Large intestine (tissue), 3 donors: ENCODE measurements at regions not wholly inside any gene's neighbourhood (a gene's known extent, or its start where the extent isn't known, plus 50 kb on each side); places are given as distances from the start of the nearest gene placed in this dataset.
"Not testable (repeated sequence)": the region's sequence is repeated elsewhere in the genome, so short reads cannot be mapped to it uniquely, and the experiment has no call there.

Experiments
- DNase-seq, 2 donors: peaks; one replicate each; pipeline versions ENCODE4 v3.0.0 to v3.0.0-alpha.2; 2013
- H3K27ac ChIP-seq: one replicate; pipeline ENCODE4 v1.5.1; 2013; ENCODE audit warnings: low read length
- H3K27me3 ChIP-seq: 2 replicates; pipeline ENCODE4 v1.6.1; 2013; ENCODE audit warnings: low read length; ENCODE audit not compliant: control insufficient read depth, insufficient read depth
- H3K36me3 ChIP-seq: 2 replicates; pipeline ENCODE4 v1.6.1; 2013; ENCODE audit warnings: low read length; ENCODE audit not compliant: control insufficient read depth, insufficient read depth
- H3K4me1 ChIP-seq: one replicate; pipeline ENCODE4 v1.6.1; 2013; ENCODE audit warnings: low read length; ENCODE audit not compliant: control insufficient read depth, insufficient read depth
- H3K4me3 ChIP-seq: one replicate; pipeline ENCODE4 v1.5.1; 2013; ENCODE audit warnings: low read length
- H3K9me3 ChIP-seq: one replicate; pipeline ENCODE4 v1.6.1; 2013; ENCODE audit warnings: mild to moderate bottlenecking, low read depth, low read length, moderate library complexity; ENCODE audit not compliant: control insufficient read depth
- WGBS: methylation state at CpG from one replicate; pipeline ENCODE4 v1.1.5; 2013; ENCODE audit warnings: low lambda C conversion rate; ENCODE audit not compliant: insufficient coverage; 5-methylcytosine and 5-hydroxymethylcytosine counted together

DNA sequence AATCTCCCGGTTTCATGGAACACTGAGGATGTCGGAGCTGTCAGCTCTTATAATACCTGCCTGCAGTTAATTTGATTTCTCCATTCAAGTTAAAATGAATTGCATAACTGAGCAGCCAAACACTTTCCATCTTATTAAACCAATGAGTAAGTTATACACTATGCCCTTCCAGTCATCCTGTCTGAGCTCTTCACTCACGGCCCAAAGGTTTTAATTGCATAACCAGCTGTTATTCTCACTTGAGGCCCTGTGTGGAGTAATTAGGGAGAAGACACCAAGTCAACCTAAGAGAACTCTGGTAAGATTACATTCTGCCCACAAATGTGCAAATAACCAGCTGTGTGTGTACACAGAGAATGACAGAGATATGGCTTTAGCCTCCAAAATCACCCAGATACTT, 303.5 kb downstream of the TBC1D4 start:
- Histone ChIP-seq H3K9me3 (no peaks in the 10 kb centered on the region), H3K4me3 (no peak overlapping the region), H3K27ac (no peak overlapping the region), H3K36me3 (no peaks in the 10 kb centered on the region), H3K27me3 (no peaks in the 10 kb centered on the region), H3K4me1 (no peaks in the 10 kb centered on the region)
- WGBS, result no CpG with 5 or more reads among the region's 3 CpGs
- no peak for DNase-seq

DNA sequence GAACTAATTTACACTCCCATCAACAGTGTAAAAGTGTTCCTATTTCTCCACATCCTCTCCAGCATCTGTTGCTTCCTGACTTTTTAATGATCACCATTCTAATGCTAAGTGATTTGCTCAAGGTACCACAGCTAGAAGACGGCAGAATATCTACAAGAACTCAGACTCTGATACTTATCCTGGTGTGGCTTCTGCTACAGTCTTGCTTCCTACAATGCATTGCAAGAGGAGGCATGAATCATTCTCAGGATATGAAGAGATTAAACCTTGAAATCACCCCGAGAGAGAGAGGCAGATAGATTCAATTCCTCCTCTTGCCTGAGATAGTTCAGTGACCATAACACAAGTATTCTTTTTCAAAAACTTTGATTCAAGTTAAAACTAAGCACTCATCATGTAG, 306.4 kb downstream of the TBC1D4 start:
- DNase-seq, result no peak
- Histone ChIP-seq H3K36me3 (no peaks in the 10 kb centered on the region), H3K27ac (no peak overlapping the region), H3K27me3 (no peaks in the 10 kb centered on the region), H3K9me3 (no peaks in the 10 kb centered on the region), H3K4me1 (no peaks in the 10 kb centered on the region), H3K4me3 (no peak overlapping the region)
- no CpG with 5 or more reads among the region's 2 CpGs for WGBS

DNA sequence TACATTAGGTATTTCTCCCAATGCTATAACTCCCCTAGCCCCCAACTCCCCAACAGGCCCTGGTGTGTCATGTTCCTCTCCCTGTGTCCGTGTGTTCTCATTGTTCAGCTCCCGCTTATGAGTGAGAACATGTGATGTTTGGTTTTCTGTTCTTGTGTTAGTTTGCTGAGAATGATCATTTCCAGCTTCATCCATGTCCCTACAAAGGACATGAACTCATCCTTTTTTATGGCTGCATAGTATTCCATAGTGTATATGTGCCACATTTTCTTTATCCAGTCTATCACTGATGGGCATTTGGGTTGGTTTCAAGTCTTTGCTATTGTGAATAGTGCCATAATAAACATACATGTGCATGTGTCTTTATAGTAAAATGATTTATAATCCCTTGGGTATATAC, 306.9 kb downstream of the TBC1D4 start:
- not testable (repeated sequence) for DNase-seq, H3K27ac ChIP-seq, H3K4me1 ChIP-seq, H3K36me3 ChIP-seq, H3K27me3 ChIP-seq, H3K9me3 ChIP-seq, H3K4me3 ChIP-seq
- no CpG with 5 or more reads among the region's 2 CpGs for WGBS

DNA sequence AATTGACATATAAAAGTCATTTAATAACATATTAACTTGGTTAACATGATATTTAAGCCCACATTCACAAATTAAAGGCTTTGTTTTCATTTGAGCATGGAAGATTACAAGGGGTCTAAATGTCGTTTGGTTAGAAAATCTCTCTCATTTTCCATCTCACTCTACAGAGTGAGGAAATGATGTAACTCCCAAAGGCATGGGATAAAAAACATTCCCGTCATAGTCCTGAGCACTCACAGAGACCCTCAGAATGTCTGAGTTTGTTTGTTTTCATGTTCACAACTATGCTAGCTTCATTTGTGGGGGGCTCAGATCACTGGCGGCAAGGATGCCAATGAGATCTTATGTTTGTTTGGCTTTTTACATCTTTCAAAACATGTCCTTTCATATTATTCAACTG, 307.5 kb downstream of the TBC1D4 start:
- Histone ChIP-seq H3K4me1 (no peaks in the 10 kb centered on the region), H3K27ac (no peak overlapping the region), H3K4me3 (no peak overlapping the region), H3K27me3 (no peaks in the 10 kb centered on the region), H3K9me3 (no peaks in the 10 kb centered on the region), H3K36me3 (no peaks in the 10 kb centered on the region)
- 100% methylated on average over 2 of the region's 3 CpGs for WGBS
- DNase-seq, result no peak

DNA sequence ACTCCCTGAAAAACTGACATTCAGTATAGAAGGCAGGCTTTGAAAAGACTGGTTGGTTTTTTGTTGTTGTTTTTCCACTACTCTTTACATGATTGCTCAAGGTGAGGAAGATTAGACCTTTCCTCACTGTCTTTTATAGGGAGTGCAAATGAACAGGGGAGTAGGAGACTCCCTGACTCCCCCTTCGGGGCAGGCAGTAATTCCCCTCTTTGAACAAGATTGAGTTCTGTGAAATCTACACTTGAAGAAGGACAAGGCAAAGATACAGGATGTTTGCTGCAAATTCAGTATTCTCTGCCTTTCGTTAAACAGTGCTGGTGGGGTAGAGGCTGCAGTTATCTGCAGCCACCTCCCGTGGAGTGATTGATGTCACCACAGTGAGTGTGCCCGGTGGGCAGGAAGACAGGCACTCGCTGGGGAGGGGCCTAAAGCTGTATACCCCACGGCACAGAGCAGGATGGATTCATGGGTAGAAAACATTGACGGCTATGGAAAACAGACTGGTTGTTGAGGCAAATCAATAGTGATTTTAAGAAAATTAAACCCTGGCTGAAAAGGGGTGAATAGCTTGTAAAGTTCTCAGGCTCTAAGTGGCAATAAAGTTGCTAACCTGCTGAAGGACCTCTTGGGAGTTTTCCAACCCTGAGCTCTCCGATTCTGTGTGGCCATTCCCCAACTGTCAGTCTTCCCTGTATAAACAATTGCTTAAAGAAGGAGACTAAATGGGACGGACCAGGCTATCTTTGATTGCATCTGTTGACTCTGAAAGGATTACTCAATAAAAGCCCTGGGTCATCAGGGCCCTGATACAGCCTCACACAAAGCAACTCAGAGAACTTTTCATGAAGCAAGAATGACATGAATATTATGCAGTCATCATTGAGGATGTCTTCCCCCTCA, 308.3 kb downstream of the TBC1D4 start:
- H3K27ac ChIP-seq, result no peak overlapping the region
- H3K4me1 ChIP-seq, result no peaks in the 10 kb centered on the region
- H3K36me3 ChIP-seq, result no peaks in the 10 kb centered on the region
- no peak overlapping the region for H3K4me3 ChIP-seq
- no peaks in the 10 kb centered on the region for H3K27me3 ChIP-seq
- no peaks in the 10 kb centered on the region for H3K9me3 ChIP-seq
- DNase-seq, result no peak
- WGBS, result no CpG with 5 or more reads among the region's 9 CpGs

DNA sequence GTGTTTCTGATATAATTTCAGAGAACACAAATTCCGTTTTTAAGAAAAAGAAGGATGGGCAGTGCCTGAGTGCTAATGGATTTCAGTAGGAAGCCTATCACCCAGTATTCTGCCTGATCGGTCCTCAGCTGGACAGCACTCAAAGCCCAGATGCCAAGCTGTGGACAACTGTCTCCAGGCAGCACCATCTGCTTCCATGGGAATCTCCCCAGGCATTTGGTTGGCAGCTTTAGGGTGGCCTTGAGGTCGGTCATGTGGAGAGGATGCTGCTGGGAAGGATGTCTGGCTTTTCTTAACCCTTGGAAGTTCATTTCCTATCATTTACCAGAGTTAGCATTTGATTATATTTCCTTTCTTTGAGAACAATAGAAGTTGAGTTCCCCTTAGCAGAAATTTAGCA, 311.7 kb downstream of the TBC1D4 start:
- Histone ChIP-seq H3K27me3 (no peaks in the 10 kb centered on the region), H3K9me3 (no peaks in the 10 kb centered on the region), H3K27ac (no peak overlapping the region), H3K4me1 (no peaks in the 10 kb centered on the region), H3K4me3 (no peak overlapping the region), H3K36me3 (no peaks in the 10 kb centered on the region)
- no CpG with 5 or more reads among the region's 3 CpGs for WGBS
- DNase-seq, result no peak

DNA sequence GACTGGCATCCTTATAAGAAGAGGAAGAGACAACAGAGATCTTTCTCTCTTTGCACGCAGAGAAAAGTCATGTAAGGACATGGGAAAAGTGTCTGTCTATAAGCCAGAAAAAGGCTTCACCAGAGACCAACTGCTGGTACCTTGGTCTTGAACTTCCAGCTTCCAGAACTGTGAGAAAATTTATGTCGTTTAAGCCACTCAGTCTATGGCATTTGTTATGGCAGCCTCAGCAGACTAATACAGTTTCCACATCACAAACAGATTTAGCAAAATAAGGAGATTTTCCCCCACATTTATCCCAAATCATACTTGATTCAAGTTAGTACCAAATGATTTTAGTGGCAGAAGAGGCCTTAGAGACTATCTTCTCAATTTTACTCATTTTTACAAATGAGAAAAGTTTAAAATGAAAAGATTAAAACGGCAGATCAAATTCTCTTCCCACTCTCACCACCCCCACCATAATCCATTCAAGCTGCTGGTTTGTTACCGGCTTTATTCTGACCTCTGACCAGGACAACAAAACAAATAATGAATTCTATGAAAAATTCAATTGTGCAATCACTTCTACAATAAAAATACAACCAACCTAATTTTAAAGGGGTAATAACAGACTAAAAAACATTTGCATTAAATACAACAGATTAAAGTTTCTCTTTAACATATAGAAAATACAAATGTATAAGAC, 316.3 kb downstream of the TBC1D4 start:
- DNase-seq, result no peak
- Histone ChIP-seq H3K4me1 (no peaks in the 10 kb centered on the region), H3K27me3 (no peaks in the 10 kb centered on the region), H3K9me3 (no peaks in the 10 kb centered on the region), H3K4me3 (no peak overlapping the region), H3K36me3 (no peaks in the 10 kb centered on the region), H3K27ac (no peak overlapping the region)
- no CpG with 5 or more reads among the region's 4 CpGs for WGBS

DNA sequence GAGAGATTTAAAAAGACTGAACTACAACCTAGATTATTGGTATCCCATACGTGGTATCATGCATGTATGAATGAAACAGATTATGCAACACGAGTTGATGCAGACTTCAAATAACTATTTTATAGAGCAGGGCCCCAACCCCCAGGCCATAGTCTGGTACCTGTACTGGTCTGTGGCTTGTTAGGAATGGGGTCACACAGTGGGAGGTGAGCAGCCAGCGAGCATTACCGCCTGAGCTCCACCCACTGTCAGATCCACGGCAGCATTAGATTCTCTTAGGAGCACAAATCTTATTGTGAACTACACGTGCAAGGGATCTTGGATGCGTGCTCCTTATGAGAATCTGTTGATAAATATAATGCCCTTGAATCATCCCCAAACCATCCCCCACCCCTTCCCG, 320.2 kb downstream of the TBC1D4 start:
- H3K4me3 ChIP-seq, result no peak overlapping the region
- H3K36me3 ChIP-seq, result no peaks in the 10 kb centered on the region
- no peak overlapping the region for H3K27ac ChIP-seq
- H3K4me1 ChIP-seq, result no peaks in the 10 kb centered on the region
- no peak for DNase-seq
- WGBS, result 100% methylated on average over 1 of the region's 8 CpGs
- H3K9me3 ChIP-seq, result no peaks in the 10 kb centered on the region
- H3K27me3 ChIP-seq, result no peaks in the 10 kb centered on the region

DNA sequence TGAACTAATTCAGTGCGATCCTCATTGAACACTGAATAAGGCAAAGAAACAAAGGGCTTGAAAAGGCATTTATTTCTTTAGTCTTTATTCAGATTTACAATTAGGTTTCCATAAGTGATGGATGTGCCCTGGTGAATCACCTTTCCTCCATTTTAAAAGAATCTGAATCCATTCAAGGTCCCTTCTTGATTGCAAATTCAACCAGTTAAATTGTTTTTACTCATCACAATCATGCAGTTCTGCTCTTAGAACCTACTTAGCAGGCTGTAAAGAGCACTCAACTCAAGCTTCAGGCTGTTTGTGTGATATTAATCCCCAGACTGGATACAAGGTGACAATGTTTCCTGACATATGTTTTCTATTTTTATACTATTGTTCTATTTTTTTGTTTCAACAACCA, 321.0 kb downstream of the TBC1D4 start:
- Histone ChIP-seq H3K27me3 (no peaks in the 10 kb centered on the region), H3K4me3 (no peak overlapping the region), H3K9me3 (no peaks in the 10 kb centered on the region), H3K36me3 (no peaks in the 10 kb centered on the region), H3K27ac (no peak overlapping the region), H3K4me1 (no peaks in the 10 kb centered on the region)
- no peak for DNase-seq
- WGBS, result 89% methylated on average over 1 of the region's 1 CpG

DNA sequence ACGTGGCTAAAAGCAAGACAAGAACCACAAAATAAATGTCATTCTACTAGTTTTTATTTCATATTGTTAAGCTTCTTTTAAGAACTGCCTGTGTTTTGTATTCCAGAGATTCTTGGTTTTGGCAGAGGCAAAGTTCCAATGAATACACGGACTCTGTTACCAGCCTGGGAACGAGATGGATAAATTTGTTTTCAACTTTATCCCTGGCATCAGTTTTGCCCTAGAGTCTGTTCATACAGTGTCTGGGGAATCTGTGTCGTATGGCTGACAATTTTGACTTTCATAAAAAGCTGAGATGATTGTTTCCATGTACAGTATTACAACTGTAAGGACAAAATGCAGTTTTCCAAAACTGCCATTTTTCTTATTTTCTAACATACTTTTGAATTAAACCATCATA, 327.6 kb downstream of the TBC1D4 start:
- no peaks in the 10 kb centered on the region for H3K36me3 ChIP-seq
- H3K27me3 ChIP-seq, result no peaks in the 10 kb centered on the region
- no peak overlapping the region for H3K4me3 ChIP-seq
- 86% methylated on average over 1 of the region's 4 CpGs for WGBS
- no peaks in the 10 kb centered on the region for H3K9me3 ChIP-seq
- DNase-seq, result no peak
- H3K27ac ChIP-seq, result no peak overlapping the region
- H3K4me1 ChIP-seq, result no peaks in the 10 kb centered on the region

DNA sequence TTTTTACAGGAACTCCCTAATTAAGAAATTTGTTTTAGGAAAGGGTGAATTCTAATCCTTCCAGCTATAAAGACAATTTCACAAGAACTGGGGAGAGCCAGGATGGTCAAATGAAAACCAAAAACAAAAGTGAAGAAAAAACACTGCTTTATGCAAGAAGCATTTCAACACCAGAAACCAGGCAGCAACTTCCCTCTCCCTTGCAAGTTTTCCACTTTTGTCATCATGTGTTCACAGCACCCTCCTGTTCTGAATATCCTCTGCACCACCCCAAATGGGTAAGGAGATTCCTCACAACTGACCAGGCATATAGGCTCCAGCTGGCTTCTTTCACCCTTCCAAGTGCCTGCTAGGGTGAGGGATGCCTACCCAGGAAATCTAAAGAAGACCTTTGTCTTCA, 328.1 kb downstream of the TBC1D4 start:
- DNase-seq, result no peak
- Histone ChIP-seq H3K27me3 (no peaks in the 10 kb centered on the region), H3K36me3 (no peaks in the 10 kb centered on the region), H3K4me3 (no peak overlapping the region), H3K9me3 (no peaks in the 10 kb centered on the region), H3K4me1 (no peaks in the 10 kb centered on the region), H3K27ac (no peak overlapping the region)
